ENCODE measurements at regions not wholly inside any gene's neighbourhood (a gene's known extent, or its start where the extent isn't known, plus 50 kb on each side); places are given as distances from the start of the nearest gene placed in this dataset.

GRCh38 chr18:10312326-10313015 lies 142.0 kb upstream of the APCDD1 start:
- peak; percentile 59 for DNase-seq (ENCODE audit: low spot score)

GRCh38 chr18:10313016-10313342 lies 141.5 kb upstream of the APCDD1 start:
- DNase-seq (ENCODE audit: low spot score) = no peak

- DNase-seq (ENCODE audit: low spot score) = no peak
Measured at GRCh38 chr18:10314066-10314465, 140.4 kb upstream of the APCDD1 start.

- no peak for DNase-seq (ENCODE audit: low spot score)
Measured at GRCh38 chr18:10315522-10315921, 138.9 kb upstream of the APCDD1 start.

- DNase-seq (ENCODE audit: low spot score) = no peak
Measured at GRCh38 chr18:10316778-10317177, 137.7 kb upstream of the APCDD1 start.

- DNase-seq (ENCODE audit: low spot score) = no peak
Measured at GRCh38 chr18:10317864-10318690, 136.4 kb upstream of the APCDD1 start.

- no peak for DNase-seq (ENCODE audit: low spot score)
Measured at GRCh38 chr18:10318691-10318970, 135.8 kb upstream of the APCDD1 start.

GRCh38 chr18:10319026-10319425 lies 135.4 kb upstream of the APCDD1 start:
- no peak for DNase-seq (ENCODE audit: low spot score)

- DNase-seq (ENCODE audit: low spot score) = no peak
Measured at GRCh38 chr18:10319914-10320600, 134.4 kb upstream of the APCDD1 start.

GRCh38 chr18:10320791-10321190 lies 133.6 kb upstream of the APCDD1 start:
- DNase-seq (ENCODE audit: low spot score) = peak; percentile 67

GRCh38 chr18:10321576-10321975 lies 132.9 kb upstream of the APCDD1 start:
- no peak for DNase-seq (ENCODE audit: low spot score)

GRCh38 chr18:10322004-10322403 lies 132.4 kb upstream of the APCDD1 start:
- DNase-seq (ENCODE audit: low spot score) = no peak

- DNase-seq (ENCODE audit: low spot score) = no peak
Measured at GRCh38 chr18:10322435-10322834, 132.0 kb upstream of the APCDD1 start.

GRCh38 chr18:10329101-10329500 lies 125.3 kb upstream of the APCDD1 start:
- no peak for DNase-seq (ENCODE audit: low spot score)

- DNase-seq (ENCODE audit: low spot score) = no peak
Measured at GRCh38 chr18:10330428-10330827, 124.0 kb upstream of the APCDD1 start.

GRCh38 chr18:10332452-10332851 lies 122.0 kb upstream of the APCDD1 start:
- DNase-seq (ENCODE audit: low spot score) = no peak

- no peak for DNase-seq (ENCODE audit: low spot score)
Measured at GRCh38 chr18:10336749-10337350, 117.6 kb upstream of the APCDD1 start.

- DNase-seq (ENCODE audit: low spot score) = no peak
Measured at GRCh38 chr18:10340821-10341220, 113.6 kb upstream of the APCDD1 start.

- no peak for DNase-seq (ENCODE audit: low spot score)
Measured at GRCh38 chr18:10343778-10344177, 110.7 kb upstream of the APCDD1 start.

GRCh38 chr18:10346749-10347415 lies 107.6 kb upstream of the APCDD1 start:
- DNase-seq (ENCODE audit: low spot score) = no peak

GRCh38 chr18:10349561-10349960 lies 104.9 kb upstream of the APCDD1 start:
- DNase-seq (ENCODE audit: low spot score) = no peak

GRCh38 chr18:10350661-10351060 lies 103.8 kb upstream of the APCDD1 start:
- DNase-seq (ENCODE audit: low spot score) = no peak

Measured in COLO829 (cell line).